Fibroblast of pulmonary artery (primary cell): ENCODE measurements at regions not wholly inside any gene's neighbourhood (a gene's known extent, or its start where the extent isn't known, plus 50 kb on each side); places are given as distances from the start of the nearest gene placed in this dataset.

Experiments
- DNase-seq: peaks from one replicate; pipeline ENCODE4 v3.0.0-alpha.2; 2010; ENCODE audit warnings: low read depth
- H3K4me3 ChIP-seq: replicated peaks from 2 replicates; pipeline ENCODE4 v1.5.1; 2011; ENCODE audit warnings: low read depth, mild to moderate bottlenecking, control low read depth, low read length, moderate library complexity
- TF ChIP-seq, protein P1 (sequence below): IDR thresholded peaks from 2 replicates; pipeline ENCODE4 v1.5.1; 2011; ENCODE audit warnings: mild to moderate bottlenecking, control low read depth, low read length, inconsistent platforms; ENCODE audit errors: missing control alignments

DNA sequence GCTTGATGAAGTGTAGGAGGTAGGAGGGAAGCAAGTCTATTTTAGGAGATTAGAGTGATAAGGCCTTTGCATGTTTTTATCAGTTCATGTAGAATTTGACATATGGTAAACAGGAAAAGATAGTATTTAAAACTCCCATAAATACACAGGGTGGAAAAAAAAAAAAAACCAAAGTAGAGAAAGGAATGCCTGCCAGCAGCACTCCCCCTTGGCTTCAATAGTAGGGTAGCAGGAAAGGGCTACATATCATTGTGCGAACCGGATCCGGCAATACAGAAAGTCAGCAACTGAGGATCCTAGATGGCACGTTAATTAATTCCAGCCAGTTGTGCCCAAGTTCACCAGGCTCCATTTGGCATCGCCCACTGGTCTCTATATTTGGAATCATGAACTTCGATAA lies 159.6 kb upstream of the SMIM21 start:
- no peak overlapping the region for H3K4me3 ChIP-seq
- no peak for DNase-seq

DNA sequence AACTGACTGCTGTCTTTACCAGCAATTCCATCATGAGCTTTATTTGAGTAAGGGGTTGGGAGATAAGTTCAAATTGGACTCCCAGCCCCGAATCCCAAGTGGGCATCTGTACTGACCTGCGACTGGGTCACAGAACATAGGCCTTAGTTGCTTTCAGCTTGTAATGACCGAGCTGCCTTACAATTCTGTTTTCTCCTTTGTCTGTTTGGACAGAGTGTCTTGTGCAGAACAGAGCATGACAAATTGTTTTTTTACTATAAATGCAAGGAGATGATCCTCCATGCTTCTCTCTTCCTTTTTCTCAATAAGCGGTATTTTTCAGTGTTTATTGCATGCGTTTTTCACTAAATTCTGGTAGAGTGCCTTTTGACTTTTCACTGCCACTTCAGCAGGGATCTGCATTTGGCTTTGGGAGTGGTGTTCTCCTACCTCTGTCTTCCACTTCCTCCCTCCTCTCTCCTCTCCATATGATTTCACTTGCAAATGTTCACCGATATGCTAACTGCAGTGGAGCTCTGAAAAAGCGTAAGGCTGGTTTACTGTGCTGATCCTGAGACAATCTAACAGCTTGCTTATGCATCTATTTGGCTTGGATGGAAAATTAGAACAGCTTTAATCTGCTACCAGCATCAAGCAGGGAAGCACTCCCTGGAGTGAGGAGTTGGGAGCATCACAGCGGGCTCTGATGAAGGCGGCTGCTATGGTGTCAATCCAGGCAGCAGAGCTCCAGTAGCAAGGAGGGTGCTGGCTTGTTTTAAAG lies 158.8 kb upstream of the SMIM21 start:
- DNase-seq, result no peak
- TF ChIP-seq, protein P1, sequence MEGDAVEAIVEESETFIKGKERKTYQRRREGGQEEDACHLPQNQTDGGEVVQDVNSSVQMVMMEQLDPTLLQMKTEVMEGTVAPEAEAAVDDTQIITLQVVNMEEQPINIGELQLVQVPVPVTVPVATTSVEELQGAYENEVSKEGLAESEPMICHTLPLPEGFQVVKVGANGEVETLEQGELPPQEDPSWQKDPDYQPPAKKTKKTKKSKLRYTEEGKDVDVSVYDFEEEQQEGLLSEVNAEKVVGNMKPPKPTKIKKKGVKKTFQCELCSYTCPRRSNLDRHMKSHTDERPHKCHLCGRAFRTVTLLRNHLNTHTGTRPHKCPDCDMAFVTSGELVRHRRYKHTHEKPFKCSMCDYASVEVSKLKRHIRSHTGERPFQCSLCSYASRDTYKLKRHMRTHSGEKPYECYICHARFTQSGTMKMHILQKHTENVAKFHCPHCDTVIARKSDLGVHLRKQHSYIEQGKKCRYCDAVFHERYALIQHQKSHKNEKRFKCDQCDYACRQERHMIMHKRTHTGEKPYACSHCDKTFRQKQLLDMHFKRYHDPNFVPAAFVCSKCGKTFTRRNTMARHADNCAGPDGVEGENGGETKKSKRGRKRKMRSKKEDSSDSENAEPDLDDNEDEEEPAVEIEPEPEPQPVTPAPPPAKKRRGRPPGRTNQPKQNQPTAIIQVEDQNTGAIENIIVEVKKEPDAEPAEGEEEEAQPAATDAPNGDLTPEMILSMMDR, result no peak
- H3K4me3 ChIP-seq, result no peak overlapping the region

More for the DNA sequence above, 159.6 kb upstream of the SMIM21 start:
- TF ChIP-seq, protein P1, result no peak

DNA sequence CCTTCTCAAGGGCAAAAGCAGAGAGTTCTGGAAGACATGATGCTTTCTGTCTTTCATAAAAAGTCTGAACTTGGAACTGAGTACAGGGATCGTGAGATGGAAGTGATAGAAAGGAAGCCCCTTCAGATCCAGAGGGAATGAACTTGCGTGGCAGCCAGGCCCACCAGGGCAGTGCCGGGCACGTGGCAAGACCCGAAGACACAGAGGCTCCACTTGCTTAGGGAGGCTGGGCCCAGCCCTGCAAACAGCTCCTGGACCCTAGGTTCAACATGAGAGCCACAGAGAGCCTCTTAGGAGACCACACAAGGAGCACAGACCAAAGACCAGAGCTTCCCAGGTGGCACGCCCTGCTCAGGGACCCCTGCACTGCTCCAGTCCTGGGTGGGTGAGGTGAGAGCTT lies 155.4 kb upstream of the SMIM21 start:
- no peak for DNase-seq
- TF ChIP-seq, protein P1, result no peak
- H3K4me3 ChIP-seq, result no peak overlapping the region

DNA sequence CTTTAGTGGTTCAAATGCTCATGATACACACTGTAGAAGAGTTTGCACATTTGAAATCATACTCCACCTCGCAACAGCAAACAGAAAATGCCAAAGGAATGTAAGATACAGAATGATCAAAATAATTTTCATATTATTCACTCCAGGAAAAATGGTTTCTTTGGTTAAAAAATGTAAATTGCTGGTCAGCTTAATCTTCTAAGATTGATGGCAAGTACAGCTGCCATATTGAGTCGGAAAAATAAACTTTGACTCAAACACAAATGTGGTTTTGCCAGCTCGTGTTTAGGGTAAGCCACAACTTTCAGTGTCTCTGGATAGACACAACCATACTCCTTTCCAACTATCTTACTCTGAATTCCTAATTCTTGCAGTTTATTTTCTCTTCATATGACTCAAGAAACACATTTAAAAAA lies 154.9 kb upstream of the SMIM21 start:
- no peak for DNase-seq
- H3K4me3 ChIP-seq, result no peak overlapping the region
- TF ChIP-seq, protein P1, result no peak

DNA sequence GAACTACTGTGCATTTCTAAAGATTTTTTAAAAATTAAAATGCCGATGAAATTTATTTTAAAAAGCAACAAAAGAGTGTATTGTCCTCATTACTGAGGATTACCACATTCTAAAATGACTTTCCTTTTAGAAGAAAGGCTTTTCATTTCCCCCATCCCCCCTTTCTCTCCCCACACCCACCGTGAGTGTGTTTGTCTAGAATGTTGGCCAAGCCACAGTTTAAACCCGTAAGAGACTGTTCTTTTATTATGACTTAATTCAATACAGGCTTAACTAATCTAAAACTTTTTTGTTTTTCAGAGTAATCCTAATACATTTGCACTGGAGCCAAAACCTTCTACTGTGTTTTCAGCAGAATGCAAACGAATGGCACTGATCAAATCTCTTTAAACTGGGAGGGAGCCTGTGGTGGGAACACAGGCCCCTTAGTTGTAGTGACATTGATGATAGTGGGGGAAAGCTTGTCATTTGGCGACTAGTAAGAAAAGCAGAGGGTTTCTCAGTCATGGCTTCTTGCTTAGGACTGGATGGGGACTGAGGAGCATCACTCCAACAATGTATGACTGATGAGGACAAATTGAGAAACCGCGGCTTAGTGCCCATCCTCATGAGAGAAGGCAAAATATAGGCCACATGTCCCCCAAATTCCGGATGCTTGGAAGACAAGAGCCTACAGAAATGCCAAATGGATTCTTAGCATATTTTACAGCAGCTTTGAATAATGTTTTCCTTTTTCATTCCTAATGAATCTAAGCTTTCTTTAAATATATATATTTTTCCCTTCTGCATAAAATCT lies 154.0 kb upstream of the SMIM21 start:
- no peak overlapping the region for H3K4me3 ChIP-seq
- DNase-seq, result no peak
- TF ChIP-seq, protein P1, result no peak

DNA sequence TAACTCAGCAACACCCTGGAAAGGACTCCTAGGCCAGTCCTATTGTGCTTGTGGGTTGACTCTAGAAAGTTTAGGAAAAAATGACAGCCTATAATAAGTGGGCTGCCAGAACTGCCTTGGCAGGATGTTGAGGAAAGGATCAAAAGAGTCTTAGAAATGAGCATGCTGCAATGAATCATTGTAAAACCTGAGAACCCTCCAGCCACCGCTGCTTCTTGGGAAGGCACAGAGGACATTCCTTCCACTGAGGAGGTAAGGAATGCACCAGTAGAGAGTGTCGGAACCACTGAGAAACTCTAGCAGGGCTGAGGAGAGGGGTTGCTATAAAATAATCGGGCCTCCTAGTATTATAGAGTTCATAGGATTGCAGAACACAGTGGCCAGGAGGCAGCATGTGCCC lies 146.7 kb upstream of the SMIM21 start:
- DNase-seq, result no peak
- no peak overlapping the region for H3K4me3 ChIP-seq
- TF ChIP-seq, protein P1, result no peak
